H1 (cell line): ENCODE measurements at regions not wholly inside any gene's neighbourhood (a gene's known extent, or its start where the extent isn't known, plus 50 kb on each side); places are given as distances from the start of the nearest gene placed in this dataset.

Experiments
- CTCF ChIA-PET: fragments of 300-600 bp; sonication (Branson Sonifier 250); formaldehyde crosslinking; loops from one replicate; lab custom pipeline; 2021; ENCODE audit not compliant: partially characterized antibody; lab: Charles Lee
- POLR2A ChIA-PET: fragments of 300-600 bp; sonication (Branson Sonifier 250); formaldehyde crosslinking; loops from one replicate; lab custom pipeline; 2021; ENCODE audit warnings: inconsistent platforms; ENCODE audit not compliant: partially characterized antibody; lab: Charles Lee
- DNase-seq, 2 experiments: peaks; one replicate each; pipeline versions ENCODE4 v3.0.0 to v3.0.0-alpha.2; 2010 to 2022; ENCODE audit warnings: low spot score in 2 of 2, low read depth in 1 of 2, mixed read lengths in 1 of 2
- FAIRE-seq: peaks from 2 replicates; lab custom pipeline; 2011; peaks lifted over from hg19 to GRCh38; lab: Jason Lieb, UNC
- H2AFZ ChIP-seq: 2 replicates; pipeline ENCODE4 v1.8.1; 2012; ENCODE audit warnings: low read length, inconsistent platforms
- H2AK5ac ChIP-seq: 2 replicates; pipeline ENCODE4 v1.6.1; 2013; ENCODE audit warnings: low read depth, low read length
- H2BK120ac ChIP-seq: replicated peaks from 2 replicates; pipeline ENCODE3; 2013; ENCODE audit warnings: low read depth, low read length, inconsistent platforms
- H2BK12ac ChIP-seq: 2 replicates; pipeline ENCODE4 v1.6.1; 2013; ENCODE audit warnings: low read depth, low read length
- H2BK15ac ChIP-seq: 2 replicates; pipeline ENCODE4 v1.6.1; 2013; ENCODE audit warnings: low read length
- H2BK20ac ChIP-seq: 2 replicates; pipeline ENCODE4 v1.6.1; 2013; ENCODE audit warnings: low read length
- H2BK5ac ChIP-seq: 2 replicates; pipeline ENCODE4 v1.6.1; 2013; ENCODE audit warnings: low read depth, low read length
- H3K14ac ChIP-seq: 2 replicates; pipeline ENCODE4 v1.6.1; 2013; ENCODE audit warnings: inconsistent platforms; ENCODE audit not compliant: insufficient read length
- H3K18ac ChIP-seq: 2 replicates; pipeline ENCODE4 v1.6.1; 2013; ENCODE audit warnings: low read length; ENCODE audit errors: extremely low read depth
- H3K23ac ChIP-seq: 2 replicates; pipeline ENCODE4 v1.6.1; 2013; ENCODE audit warnings: inconsistent platforms; ENCODE audit not compliant: insufficient read length
- H3K23me2 ChIP-seq: 2 replicates; pipeline ENCODE4 v1.6.1; 2013; ENCODE audit warnings: low read depth, low read length
- H3K27ac ChIP-seq: 2 replicates; pipeline ENCODE4 v1.6.1; 2011; ENCODE audit warnings: low read depth, low read length, inconsistent platforms
- H3K27me3 ChIP-seq, 4 experiments: replicated peaks in 1 of 4; 1 replicate in 1 of 4; 2 replicates in 3 of 4; pipeline versions ENCODE4 v1.6.1 to v1.8.1; 2011 to 2013; ENCODE audit warnings: low read length in 3 of 4, mild to moderate bottlenecking in 3 of 4, inconsistent platforms in 2 of 4, mixed read lengths in 2 of 4, moderate library complexity in 1 of 4; ENCODE audit not compliant: control insufficient read depth in 3 of 4, insufficient read depth in 3 of 4; ENCODE audit errors: extremely low read depth in 1 of 4
- H3K36me3 ChIP-seq, 4 experiments: 2 replicates each; pipeline versions ENCODE4 v1.6.1 to v1.8.1; 2011 to 2013; ENCODE audit warnings: mild to moderate bottlenecking in 4 of 4, low read length in 3 of 4, moderate library complexity in 2 of 4, control low read depth in 1 of 4, inconsistent platforms in 1 of 4; ENCODE audit not compliant: insufficient read depth in 4 of 4, control insufficient read depth in 2 of 4
- H3K4ac ChIP-seq: replicated peaks from 2 replicates; pipeline ENCODE3; 2013; ENCODE audit warnings: low read length, low read depth, mixed read lengths, inconsistent platforms; ENCODE audit not compliant: insufficient read length
- H3K4me1 ChIP-seq, 4 experiments: replicated peaks in 1 of 4; 1 replicate in 1 of 4; 2 replicates in 3 of 4; pipeline versions ENCODE4 v1.6.1 to v1.8.1; 2011 to 2013; ENCODE audit warnings: low read length in 3 of 4, inconsistent platforms in 2 of 4, mixed read lengths in 1 of 4; ENCODE audit not compliant: insufficient read depth in 4 of 4, control insufficient read depth in 3 of 4
- H3K4me2 ChIP-seq, 2 experiments: 2 replicates each; pipeline versions ENCODE4 v1.6.1 to v1.8.1; 2011 to 2013; ENCODE audit warnings: low read depth in 2 of 2, low read length in 2 of 2, control low read depth in 1 of 2, inconsistent platforms in 1 of 2, mild to moderate bottlenecking in 1 of 2; ENCODE audit not compliant: insufficient read depth in 1 of 2
- H3K4me3 ChIP-seq, 4 experiments: fragments of 200-600, 300-600 bp in 1 of 4; sonication (generic), shearing (Covaris generic), sonication (Bioruptor Twin) in 1 of 4; 2 replicates each; pipeline versions ENCODE4 v1.5.1 to v1.8.1; 2011 to 2016; ENCODE audit warnings: low read length in 4 of 4, low read depth in 3 of 4, control low read depth in 2 of 4, inconsistent platforms in 2 of 4, mild to moderate bottlenecking in 2 of 4, mixed read lengths in 1 of 4, moderate library complexity in 1 of 4; ENCODE audit not compliant: insufficient read depth in 2 of 4; ENCODE audit errors: extremely low read depth in 1 of 4
- H3K56ac ChIP-seq: replicated peaks from 2 replicates; pipeline ENCODE3; 2013; ENCODE audit warnings: low read depth, mild to moderate bottlenecking, mixed read lengths, low read length, inconsistent platforms; ENCODE audit not compliant: insufficient read length
- H3K79me1 ChIP-seq: 2 replicates; pipeline ENCODE4 v1.6.1; 2013; ENCODE audit warnings: low read depth, low read length, control low read depth
- H3K79me2 ChIP-seq, 2 experiments: 2 replicates each; pipeline versions ENCODE4 v1.6.1 to v1.8.1; 2012 to 2013; ENCODE audit warnings: low read length in 2 of 2, mild to moderate bottlenecking in 2 of 2, inconsistent platforms in 1 of 2; ENCODE audit not compliant: insufficient read depth in 2 of 2, control insufficient read depth in 1 of 2
- H3K9ac ChIP-seq, 4 experiments: replicated peaks in 1 of 4; 1 replicate in 1 of 4; 2 replicates in 3 of 4; pipeline versions ENCODE4 v1.6.1 to v1.8.1; 2011 to 2013; ENCODE audit warnings: low read depth in 3 of 4, low read length in 3 of 4, control low read depth in 2 of 4, mild to moderate bottlenecking in 2 of 4, moderate library complexity in 2 of 4, inconsistent platforms in 1 of 4; ENCODE audit errors: extremely low read depth in 1 of 4
- H3K9me3 ChIP-seq, 2 experiments: 2 replicates each; pipeline versions ENCODE4 v1.6.1 to v1.8.1; 2012 to 2013; ENCODE audit warnings: mild to moderate bottlenecking in 2 of 2, moderate library complexity in 2 of 2, control low read depth in 1 of 2, inconsistent platforms in 1 of 2, low read depth in 1 of 2, low read length in 1 of 2, mixed read lengths in 1 of 2; ENCODE audit not compliant: insufficient read depth in 2 of 2
- H4K20me1 ChIP-seq, 2 experiments: replicated peaks in 1 of 2; 2 replicates each; pipeline versions ENCODE3 to v1.8.1; 2011 to 2013; ENCODE audit warnings: inconsistent platforms in 2 of 2, low read length in 2 of 2, mild to moderate bottlenecking in 1 of 2; ENCODE audit not compliant: insufficient read depth in 2 of 2, control insufficient read depth in 1 of 2
- H4K5ac ChIP-seq: 2 replicates; pipeline ENCODE4 v1.6.1; 2013; ENCODE audit warnings: low read length, low read depth, mixed read lengths, inconsistent platforms; ENCODE audit not compliant: insufficient read length
- H4K8ac ChIP-seq: 2 replicates; pipeline ENCODE4 v1.8.0; 2013; ENCODE audit warnings: mild to moderate bottlenecking, moderate library complexity, low read length, inconsistent platforms; ENCODE audit not compliant: insufficient read depth; ENCODE audit errors: extremely low read depth
- H4K91ac ChIP-seq: replicated peaks from 2 replicates; pipeline ENCODE3; 2013; ENCODE audit warnings: low read length, mixed read lengths, inconsistent platforms; ENCODE audit not compliant: insufficient read length
- ASH2L ChIP-seq: fragments of 200-600, 300-600 bp; sonication (generic); IDR thresholded peaks from one replicate; pipeline ENCODE4 v1.7.1; 2017; ENCODE audit warnings: low read length
- CEBPB ChIP-seq: IDR thresholded peaks from 2 replicates; pipeline ENCODE4 v1.6.1; 2012; ENCODE audit warnings: low read depth, low read length
- E2F6 ChIP-seq: IDR thresholded peaks from 2 replicates; pipeline ENCODE4 v1.6.1; 2012; ENCODE audit warnings: inconsistent platforms
- EZH2 ChIP-seq: fragments of 200-600 bp; sonication (generic); IDR thresholded peaks from 2 replicates; pipeline ENCODE4 v1.7.1; 2012; ENCODE audit warnings: low read depth, mild to moderate bottlenecking, moderate library complexity, low read length, inconsistent platforms; ENCODE audit not compliant: severe bottlenecking
- HDAC6 ChIP-seq: IDR thresholded peaks from one replicate; pipeline ENCODE4 v1.7.1; 2012; ENCODE audit warnings: low read depth, mild to moderate bottlenecking, inconsistent platforms, low read length, moderate library complexity
- JUND ChIP-seq: IDR thresholded peaks from 2 replicates; pipeline ENCODE4 v1.6.1; 2011; ENCODE audit warnings: mild to moderate bottlenecking, improper control_type of control experiment, low read length
- POLR2AphosphoS5 ChIP-seq: IDR thresholded peaks from 2 replicates; pipeline ENCODE4 v1.6.1; 2011; ENCODE audit warnings: low read depth, low read length
- SUZ12 ChIP-seq: fragments of 200-600 bp; sonication (generic); IDR thresholded peaks from 2 replicates; pipeline ENCODE4 v1.6.1; 2012; ENCODE audit warnings: mild to moderate bottlenecking, inconsistent platforms, low read length, moderate library complexity, mixed read lengths
- TEAD4 ChIP-seq: IDR thresholded peaks from 2 replicates; pipeline ENCODE4 v1.6.1; 2012; ENCODE audit warnings: low read depth, low read length, inconsistent platforms, mixed read lengths
- WGBS, 2 experiments: shearing (Covaris generic) in 1 of 2; methylation state at CpG; one replicate each; pipeline versions ENCODE4 v1.1.6 to v1.1.7; 2013 to 2015; ENCODE audit warnings: low lambda C conversion rate in 2 of 2, mixed read lengths in 2 of 2, inconsistent platforms in 1 of 2, low coverage in 1 of 2, missing lambda C conversion rate in 1 of 2; ENCODE audit not compliant: insufficient replicate concordance in 2 of 2, insufficient coverage in 1 of 2, insufficient read length in 1 of 2; ENCODE audit errors: extremely low coverage in 1 of 2, missing lambda C conversion rate in 1 of 2; 5-methylcytosine and 5-hydroxymethylcytosine counted together

- H2BK12ac ChIP-seq = no peak overlapping the region
- no peak overlapping the region for H3K4me2 ChIP-seq
- no peak overlapping the region for H3K14ac ChIP-seq
- no peak overlapping the region for H2BK120ac ChIP-seq
- H2BK15ac ChIP-seq = no peak overlapping the region
- 95% methylated on average over 1 of the region's 1 CpG; no CpG with 5 or more reads in 1 of the 2 experiments for WGBS, 2 experiments
- H3K4me1 ChIP-seq = no peaks in the 10 kb centered on the region
- no peak overlapping the region for H4K91ac ChIP-seq
- H3K18ac ChIP-seq = no peak overlapping the region
- no peaks in the 10 kb centered on the region for H3K79me2 ChIP-seq
- H3K27ac ChIP-seq = no peak overlapping the region
- H3K4me3 ChIP-seq = no peak overlapping the region
- no peaks in the 10 kb centered on the region for H3K27me3 ChIP-seq
- no peak overlapping the region for H2AK5ac ChIP-seq
- H3K9ac ChIP-seq = no peak overlapping the region
- no peak for FAIRE-seq
- ChIA-PET POLR2A (no interaction called here), CTCF (no interaction called here)
- no peak overlapping the region for H3K4ac ChIP-seq
- H3K36me3 ChIP-seq = no peaks in the 10 kb centered on the region
- no peak overlapping the region for H4K8ac ChIP-seq
- no peak overlapping the region for H3K23ac ChIP-seq
- no peak overlapping the region for H3K56ac ChIP-seq
- H3K23me2 ChIP-seq = no peaks in the 10 kb centered on the region
- H4K5ac ChIP-seq = no peak overlapping the region
- no peak for DNase-seq
- H3K79me1 ChIP-seq = no peaks in the 10 kb centered on the region
- no peak overlapping the region for H2BK5ac ChIP-seq
- H2BK20ac ChIP-seq = no peak overlapping the region
- H3K9me3 ChIP-seq = no peaks in the 10 kb centered on the region
- H2AFZ ChIP-seq = no peak overlapping the region
- H4K20me1 ChIP-seq = no peaks in the 10 kb centered on the region
- TF ChIP-seq ASH2L = no peak
- TF ChIP-seq CEBPB = no peak
- TF ChIP-seq JUND = no peak
- no peak for TF ChIP-seq EZH2
- no peak for TF ChIP-seq SUZ12
- no peak for TF ChIP-seq E2F6
- no peak for TF ChIP-seq HDAC6
- no peak for TF ChIP-seq POLR2AphosphoS5
- TF ChIP-seq TEAD4 = no peak
These were observed 50.8 kb upstream of the KCNJ16 start for GRCh38 chr17:70024253-70024652.
